Hematopoietic multipotent progenitor cell treated with erythropoietin and hydrocortisone succinate and interleukin-3 and kit ligand, for 17 days (in vitro differentiated cells): ENCODE measurements at regions not wholly inside any gene's neighbourhood (a gene's known extent, or its start where the extent isn't known, plus 50 kb on each side); places are given as distances from the start of the nearest gene placed in this dataset.

Source experiments
- DNase-seq: peaks from one replicate; pipeline ENCODE4 v3.0.0-alpha.2; 2015; ENCODE audit warnings: low spot score

GRCh38 chr1:47630346-47630745 lies 192.5 kb downstream of the FOXD2 start:
- DNase-seq, result no peak

- no peak for DNase-seq
Measured at GRCh38 chr1:47631411-47631995, 193.7 kb downstream of the FOXD2 start.

- no peak for DNase-seq
Measured at GRCh38 chr1:47635111-47635510, 197.3 kb downstream of the FOXD2 start.

- DNase-seq, result no peak
Measured at GRCh38 chr1:47635597-47635996, 197.8 kb downstream of the FOXD2 start.

- no peak for DNase-seq
Measured at GRCh38 chr1:47637111-47637685, 199.4 kb downstream of the FOXD2 start.

GRCh38 chr1:47638240-47638639 lies 200.4 kb downstream of the FOXD2 start:
- DNase-seq, result no peak

- no peak for DNase-seq
Measured at GRCh38 chr1:47638713-47639112, 200.9 kb downstream of the FOXD2 start.

GRCh38 chr1:47643306-47644211 lies 205.7 kb downstream of the FOXD2 start:
- DNase-seq, result no peak

- DNase-seq, result no peak
Measured at GRCh38 chr1:47644212-47644573, 206.3 kb downstream of the FOXD2 start.

GRCh38 chr1:47645151-47645550 lies 207.3 kb downstream of the FOXD2 start:
- no peak for DNase-seq

- DNase-seq, result no peak
Measured at GRCh38 chr1:47646676-47647075, 208.8 kb downstream of the FOXD2 start.

- no peak for DNase-seq
Measured at GRCh38 chr1:47647327-47647845, 209.5 kb downstream of the FOXD2 start.

- DNase-seq, result no peak
Measured at GRCh38 chr1:47650205-47650604, 212.4 kb downstream of the FOXD2 start.

- no peak for DNase-seq
Measured at GRCh38 chr1:47650611-47651010, 212.8 kb downstream of the FOXD2 start.

GRCh38 chr1:47651311-47652089 lies 213.7 kb downstream of the FOXD2 start:
- no peak for DNase-seq

GRCh38 chr1:47655521-47656300 lies 217.9 kb downstream of the FOXD2 start:
- no peak for DNase-seq

- no peak for DNase-seq
Measured at GRCh38 chr1:47656719-47657685, 219.2 kb downstream of the FOXD2 start.

- DNase-seq, result no peak
Measured at GRCh38 chr1:47658161-47658920, 220.5 kb downstream of the FOXD2 start.

- DNase-seq, result no peak
Measured at GRCh38 chr1:47659146-47659545, 221.3 kb downstream of the FOXD2 start.
